ENCODE measurements at regions not wholly inside any gene's neighbourhood (a gene's known extent, or its start where the extent isn't known, plus 50 kb on each side); places are given as distances from the start of the nearest gene placed in this dataset.

- CTCF ChIA-PET: interaction anchor here (0.6 kb wide), 1 partner anchor 211 kb away, joined by 3 read pairs; no protein-coding TSS in a partner anchor
- POLR2A ChIA-PET: no interaction called here
Observed at GRCh38 chr21:14903172-14903865, 161.5 kb downstream of the NRIP1 start.

GRCh38 chr21:14901482-14901958, 163.3 kb downstream of the NRIP1 start:
- TF ChIP-seq SP7 (tag by site-specific recombination; IDR thresholded peaks at IDR 0.05) (0 out of 2 replicates have a peak, but pooled peaks have one; percentile 10), KLF8 (tag by site-specific recombination; IDR thresholded peaks at IDR 0.05) (no peak)
- H3K27ac ChIP-seq (ENCODE audit: extremely low read depth, low read depth, low read length): no peak overlapping the region

More at GRCh38 chr21:14903172-14903865, 161.5 kb downstream of the NRIP1 start:
- no peak overlapping the region for H3K27ac ChIP-seq (ENCODE audit: extremely low read depth, low read depth, low read length)
- no peak for TF ChIP-seq ZNF248 (tag by site-specific recombination; IDR thresholded peaks at IDR 0.05)
- no peak for TF ChIP-seq SP3 (tag by site-specific recombination; IDR thresholded peaks at IDR 0.05)
- no peak for TF ChIP-seq ZNF660 (tag by site-specific recombination; IDR thresholded peaks at IDR 0.05)
- TF ChIP-seq ZNF10 (tag by site-specific recombination; IDR thresholded peaks at IDR 0.05): no peak
- TF ChIP-seq WT1 (tag by site-specific recombination; IDR thresholded peaks at IDR 0.05): no peak
- no peak for TF ChIP-seq BCL6B (tag by site-specific recombination; IDR thresholded peaks at IDR 0.05)
- no peak for TF ChIP-seq ZBTB20 (tag by site-specific recombination; IDR thresholded peaks at IDR 0.05)
- TF ChIP-seq ZBTB21 (tag by site-specific recombination; IDR thresholded peaks at IDR 0.05): no peak
- no peak for TF ChIP-seq ZNF529 (tag by site-specific recombination; IDR thresholded peaks at IDR 0.05; ENCODE audit: insufficient replicate concordance)
- TF ChIP-seq HIC1 (tag by site-specific recombination; IDR thresholded peaks at IDR 0.05): no peak
- no peak for TF ChIP-seq BCL11A (tag by site-specific recombination; IDR thresholded peaks at IDR 0.05; ENCODE audit: low read depth)
- TF ChIP-seq ZNF544 (tag by site-specific recombination; IDR thresholded peaks at IDR 0.05): no peak
- TF ChIP-seq ZNF558 (tag by site-specific recombination; IDR thresholded peaks at IDR 0.05): no peak
- TF ChIP-seq ZNF341 (tag by site-specific recombination; IDR thresholded peaks at IDR 0.05; ENCODE audit: low read depth): no peak
- no peak for TF ChIP-seq ZNF707 (tag by site-specific recombination; IDR thresholded peaks at IDR 0.05)
- H3K4me1 ChIP-seq (ENCODE audit: control insufficient read depth, insufficient read depth, low read length): no peaks in the 10 kb centered on the region
- no peak overlapping the region for H3K4me3 ChIP-seq (ENCODE audit: low read depth, low read length)
- H3K36me3 ChIP-seq (ENCODE audit: control insufficient read depth in 2 of 2, insufficient read depth in 1 of 2, low read length in 2 of 2): no peaks in the 10 kb centered on the region
- H3K9me3 ChIP-seq (ENCODE audit: control insufficient read depth, insufficient read depth, low read depth, low read length): no peaks in the 10 kb centered on the region

GRCh38 chr21:14900611-14901010, 164.2 kb downstream of the NRIP1 start:
- Histone ChIP-seq H3K4me1 (ENCODE audit: control insufficient read depth, insufficient read depth, low read length) (no peaks in the 10 kb centered on the region), H3K36me3 (ENCODE audit: control insufficient read depth in 2 of 2, insufficient read depth in 1 of 2, low read length in 2 of 2) (no peaks in the 10 kb centered on the region), H3K27ac (ENCODE audit: extremely low read depth, low read depth, low read length) (no peak overlapping the region), H3K9me3 (ENCODE audit: control insufficient read depth, insufficient read depth, low read depth, low read length) (no peaks in the 10 kb centered on the region), H3K4me3 (ENCODE audit: low read depth, low read length) (no peak overlapping the region)
- TF ChIP-seq ZNF10 (tag by site-specific recombination; IDR thresholded peaks at IDR 0.05) (no peak), ZNF398 (tag by site-specific recombination; IDR thresholded peaks at IDR 0.05) (no peak), ZSCAN23 (tag by site-specific recombination; IDR thresholded peaks at IDR 0.05) (no peak), ZNF600 (tag by site-specific recombination; IDR thresholded peaks at IDR 0.05) (no peak), SP2 (tag by site-specific recombination; IDR thresholded peaks at IDR 0.05) (no peak), ZNF416 (tag by site-specific recombination; IDR thresholded peaks at IDR 0.05) (no peak), PATZ1 (tag by site-specific recombination; IDR thresholded peaks at IDR 0.05) (no peak), ZNF426 (tag by site-specific recombination; IDR thresholded peaks at IDR 0.05) (no peak), ZBTB1 (tag by site-specific recombination; IDR thresholded peaks at IDR 0.05) (no peak)
- POLR2A ChIA-PET: no interaction called here
- CTCF ChIA-PET: no interaction called here

More at GRCh38 chr21:14901482-14901958, 163.3 kb downstream of the NRIP1 start:
- ChIA-PET POLR2A (no interaction called here), CTCF (no interaction called here)
- H3K36me3 ChIP-seq (ENCODE audit: control insufficient read depth in 2 of 2, insufficient read depth in 1 of 2, low read length in 2 of 2): no peaks in the 10 kb centered on the region
- no peak overlapping the region for H3K4me3 ChIP-seq (ENCODE audit: low read depth, low read length)
- H3K4me1 ChIP-seq (ENCODE audit: control insufficient read depth, insufficient read depth, low read length): no peaks in the 10 kb centered on the region
- H3K9me3 ChIP-seq (ENCODE audit: control insufficient read depth, insufficient read depth, low read depth, low read length): no peaks in the 10 kb centered on the region
